Chondrocyte (in vitro differentiated cells): ENCODE measurements at regions not wholly inside any gene's neighbourhood (a gene's known extent, or its start where the extent isn't known, plus 50 kb on each side); places are given as distances from the start of the nearest gene placed in this dataset.

Experiments
- DNase-seq: peaks from one replicate; pipeline ENCODE4 v3.0.0; 2021; ENCODE audit warnings: mixed read lengths, low spot score
- H3K27ac Mint-ChIP-seq: one replicate; pipeline ENCODE4 v1.8.0; 2021; ENCODE audit warnings: mild to moderate bottlenecking, moderate library complexity, mixed read lengths; ENCODE audit not compliant: unreplicated experiment
- H3K27me3 Mint-ChIP-seq: 2 replicates; pipeline ENCODE4 v1.8.0; 2021; ENCODE audit warnings: low read depth, mixed read lengths
- H3K36me3 Mint-ChIP-seq: 2 replicates; pipeline ENCODE4 v1.8.0; 2021; ENCODE audit warnings: low read depth, mixed read lengths
- H3K4me1 Mint-ChIP-seq: 2 replicates; pipeline ENCODE4 v1.8.0; 2021; ENCODE audit warnings: low read depth, mild to moderate bottlenecking, mixed read lengths
- H3K4me3 Mint-ChIP-seq: one replicate; pipeline ENCODE4 v1.8.0; 2021; ENCODE audit warnings: mild to moderate bottlenecking, moderate library complexity, mixed read lengths; ENCODE audit not compliant: unreplicated experiment
- H3K9me3 Mint-ChIP-seq: 2 replicates; pipeline ENCODE4 v1.8.0; 2021; ENCODE audit warnings: low read depth, mixed read lengths
- TF ChIP-seq, protein P1 (sequence below): fragments of 200-600 bp; sonication (generic); IDR thresholded peaks from 2 replicates; pipeline ENCODE4 v1.5.0; 2021; ENCODE audit warnings: antibody characterized with exemption, mild to moderate bottlenecking, moderate library complexity

DNA sequence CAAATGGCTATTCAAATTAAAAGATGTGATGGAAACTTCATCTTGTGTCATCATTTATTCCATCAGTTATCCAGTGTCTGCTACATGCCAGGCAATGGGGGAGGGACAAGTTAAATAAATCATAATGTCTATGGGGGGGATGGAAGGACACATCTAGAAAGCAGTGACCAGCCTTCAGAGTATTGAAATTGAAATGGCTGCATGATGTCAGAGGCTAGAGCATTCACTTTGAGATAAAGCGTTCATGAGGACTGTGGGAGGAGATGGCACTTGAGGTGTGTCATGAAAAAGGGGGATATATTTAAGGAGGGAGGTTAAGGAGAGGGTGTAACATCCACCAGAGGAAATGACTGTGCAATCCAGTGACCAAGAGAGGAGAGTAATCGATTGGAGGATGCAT is 50.6 kb downstream of the SLIT2 start:
- TF ChIP-seq, protein P1, sequence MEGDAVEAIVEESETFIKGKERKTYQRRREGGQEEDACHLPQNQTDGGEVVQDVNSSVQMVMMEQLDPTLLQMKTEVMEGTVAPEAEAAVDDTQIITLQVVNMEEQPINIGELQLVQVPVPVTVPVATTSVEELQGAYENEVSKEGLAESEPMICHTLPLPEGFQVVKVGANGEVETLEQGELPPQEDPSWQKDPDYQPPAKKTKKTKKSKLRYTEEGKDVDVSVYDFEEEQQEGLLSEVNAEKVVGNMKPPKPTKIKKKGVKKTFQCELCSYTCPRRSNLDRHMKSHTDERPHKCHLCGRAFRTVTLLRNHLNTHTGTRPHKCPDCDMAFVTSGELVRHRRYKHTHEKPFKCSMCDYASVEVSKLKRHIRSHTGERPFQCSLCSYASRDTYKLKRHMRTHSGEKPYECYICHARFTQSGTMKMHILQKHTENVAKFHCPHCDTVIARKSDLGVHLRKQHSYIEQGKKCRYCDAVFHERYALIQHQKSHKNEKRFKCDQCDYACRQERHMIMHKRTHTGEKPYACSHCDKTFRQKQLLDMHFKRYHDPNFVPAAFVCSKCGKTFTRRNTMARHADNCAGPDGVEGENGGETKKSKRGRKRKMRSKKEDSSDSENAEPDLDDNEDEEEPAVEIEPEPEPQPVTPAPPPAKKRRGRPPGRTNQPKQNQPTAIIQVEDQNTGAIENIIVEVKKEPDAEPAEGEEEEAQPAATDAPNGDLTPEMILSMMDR = no peak
- H3K36me3 Mint-ChIP-seq = peaks cover 2% of the 10 kb centered on the region
- peaks cover 4% of the 10 kb centered on the region for H3K4me1 Mint-ChIP-seq
- no peak overlapping the region for H3K27ac Mint-ChIP-seq
- DNase-seq = no peak
- no peak overlapping the region for H3K4me3 Mint-ChIP-seq
- H3K27me3 Mint-ChIP-seq = no peaks in the 10 kb centered on the region
- H3K9me3 Mint-ChIP-seq = no peaks in the 10 kb centered on the region

DNA sequence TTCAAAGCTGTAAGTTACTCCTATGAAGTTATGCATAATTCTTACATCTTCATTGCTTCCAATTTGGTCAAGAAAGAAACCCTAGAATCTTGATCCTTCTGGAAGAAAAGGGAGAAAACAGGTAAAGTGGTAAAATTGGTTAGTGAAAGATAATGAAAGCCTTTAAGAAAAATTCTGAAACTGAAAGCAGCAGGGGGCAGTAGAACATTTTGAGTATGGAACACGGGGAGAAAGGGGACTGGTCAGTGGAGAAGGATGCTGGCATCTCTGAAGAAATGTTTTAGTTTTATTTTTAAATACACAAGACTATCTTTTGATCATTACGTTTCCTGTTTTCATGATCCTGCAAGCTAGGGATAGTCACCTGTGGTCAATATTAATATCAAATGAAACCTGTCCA is 54.3 kb downstream of the SLIT2 start:
- Mint-ChIP-seq H3K4me3 (no peak overlapping the region), H3K9me3 (no peaks in the 10 kb centered on the region), H3K36me3 (peaks cover 5% of the 10 kb centered on the region), H3K27ac (no peak overlapping the region), H3K27me3 (peaks cover 2% of the 10 kb centered on the region), H3K4me1 (no peaks in the 10 kb centered on the region)
- TF ChIP-seq, protein P1 = peak; percentile 75
- DNase-seq = no peak

DNA sequence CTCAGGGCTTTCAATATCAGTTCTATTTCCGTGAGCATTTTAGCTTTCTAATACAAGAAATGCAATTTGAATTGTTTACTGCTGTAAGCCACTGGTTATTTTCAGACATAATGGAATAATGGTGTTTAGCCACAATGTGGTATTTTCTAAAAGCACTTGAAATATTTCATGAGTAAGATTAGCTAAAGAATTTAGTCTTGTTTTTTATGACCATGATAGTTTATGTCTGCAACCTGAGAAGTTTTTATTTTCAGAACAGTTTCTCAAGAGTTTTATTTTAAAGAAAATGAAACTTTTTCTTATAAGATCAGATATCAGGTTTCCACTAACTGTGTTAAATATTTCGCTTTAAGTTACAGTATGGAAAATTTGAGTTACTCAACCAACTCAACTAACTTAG is 60.2 kb downstream of the SLIT2 start:
- DNase-seq = no peak
- H3K4me3 Mint-ChIP-seq = no peak overlapping the region
- H3K27me3 Mint-ChIP-seq = peaks cover 2% of the 10 kb centered on the region
- peaks cover 2% of the 10 kb centered on the region for H3K36me3 Mint-ChIP-seq
- H3K27ac Mint-ChIP-seq = peak overlapping the region; percentile 54
- no peaks in the 10 kb centered on the region for H3K9me3 Mint-ChIP-seq
- TF ChIP-seq, protein P1 = no peak
- H3K4me1 Mint-ChIP-seq = peaks cover 5% of the 10 kb centered on the region

DNA sequence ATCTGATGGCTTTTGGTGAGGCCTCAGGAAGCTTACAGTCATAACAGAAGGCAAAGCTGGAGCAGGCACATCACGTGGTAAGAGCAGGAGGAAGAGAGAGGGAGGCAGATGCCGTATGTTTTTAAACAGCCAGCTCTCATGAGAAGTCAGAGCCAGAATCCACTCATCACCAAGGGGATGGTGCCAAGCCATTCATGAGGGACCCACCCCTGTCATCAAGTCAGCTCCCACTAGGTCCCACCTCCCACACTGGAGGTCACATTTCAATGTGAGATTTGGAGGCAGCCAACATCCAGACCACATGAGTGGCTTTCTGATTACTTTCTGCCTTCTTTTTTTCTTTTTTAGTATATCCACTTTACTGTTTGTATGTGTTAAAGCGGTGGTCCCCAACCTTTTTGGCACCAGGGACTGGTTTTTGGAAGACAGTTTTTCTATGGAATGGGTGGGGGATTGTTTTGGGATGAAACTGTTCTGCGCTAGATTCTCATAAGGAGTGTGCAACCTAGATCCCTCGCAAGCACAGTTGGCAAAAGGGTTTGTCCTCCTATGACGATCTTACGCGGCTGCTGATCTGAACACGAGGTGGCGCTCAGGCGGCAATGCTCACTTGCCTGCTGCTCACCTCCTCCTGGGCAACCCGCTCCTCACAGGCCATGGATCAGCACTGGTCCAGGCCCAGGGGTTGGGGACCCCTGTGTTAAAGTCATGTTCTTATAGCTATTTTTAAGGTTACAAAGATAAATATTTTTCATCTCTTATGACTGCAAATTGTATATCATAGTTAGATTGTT is 61.7 kb downstream of the SLIT2 start:
- peaks cover 15% of the 10 kb centered on the region for H3K4me1 Mint-ChIP-seq
- DNase-seq = no peak
- no peak overlapping the region for H3K27ac Mint-ChIP-seq
- H3K36me3 Mint-ChIP-seq = peaks cover 2% of the 10 kb centered on the region
- TF ChIP-seq, protein P1 = peak; percentile 38
- no peak overlapping the region for H3K4me3 Mint-ChIP-seq
- H3K9me3 Mint-ChIP-seq = no peaks in the 10 kb centered on the region
- H3K27me3 Mint-ChIP-seq = peaks cover 2% of the 10 kb centered on the region

DNA sequence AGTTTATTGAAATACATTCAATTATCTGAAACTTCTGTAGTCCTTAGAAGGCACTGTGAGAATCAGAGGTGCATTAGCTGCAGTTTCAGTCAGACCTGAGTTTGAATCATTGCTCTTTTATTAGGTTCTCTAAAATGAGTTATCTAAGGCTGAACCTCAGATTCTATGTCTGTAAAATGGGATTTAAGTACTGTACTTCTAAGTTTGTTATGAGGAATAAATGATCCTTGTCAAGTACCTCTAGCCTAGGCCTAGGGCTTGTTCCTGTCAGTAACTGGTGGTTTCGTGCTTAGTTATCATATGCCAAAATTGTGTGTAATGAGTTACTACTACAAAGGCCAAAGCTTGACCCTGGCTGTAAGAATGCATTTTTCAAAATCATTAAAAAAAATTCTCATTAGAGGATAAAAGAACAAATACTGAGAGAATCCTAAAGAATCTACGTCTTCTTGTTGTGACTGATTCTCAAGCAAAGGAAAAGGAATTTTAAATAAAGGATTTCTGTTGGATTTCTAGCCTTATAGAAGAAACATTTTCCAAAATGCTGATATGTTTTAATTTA is 65.8 kb downstream of the SLIT2 start:
- no peaks in the 10 kb centered on the region for H3K27me3 Mint-ChIP-seq
- H3K9me3 Mint-ChIP-seq = no peaks in the 10 kb centered on the region
- H3K27ac Mint-ChIP-seq = no peak overlapping the region
- DNase-seq = no peak
- H3K4me1 Mint-ChIP-seq = peaks cover 33% of the 10 kb centered on the region
- H3K4me3 Mint-ChIP-seq = no peak overlapping the region
- no peaks in the 10 kb centered on the region for H3K36me3 Mint-ChIP-seq
- TF ChIP-seq, protein P1 = no peak
